ENCODE measurements at regions not wholly inside any gene's neighbourhood (a gene's known extent, or its start where the extent isn't known, plus 50 kb on each side); places are given as distances from the start of the nearest gene placed in this dataset.

GRCh38 chr20:54874718-54875117 lies 399.3 kb downstream of the DOK5 start:
- H3K27ac ChIP-seq, result no peak overlapping the region
- H3K4me1 ChIP-seq, result no peaks in the 10 kb centered on the region
- H3K27me3 ChIP-seq (replicated peaks in 1 of 7), result no peaks in the 10 kb centered on the region
- intact Hi-C loops (cut with DNase I; ENCODE audit: low total_unique reads), result no loop called here
- H3K9me3 ChIP-seq, result peaks cover 0 to 21% (median 0%) of the 10 kb centered on the region in 8 donors
- 86 to 94% (median 91%) methylated on average over 5 of the region's 5 CpGs for WGBS, 5 donors
- H3K4me3 ChIP-seq, result no peak overlapping the region
- no peak for DNase-seq
- no peaks in the 10 kb centered on the region for H3K36me3 ChIP-seq
- TF ChIP-seq POLR2A (IDR thresholded peaks at IDR 0.05) (no peak), POLR2AphosphoS5 (IDR thresholded peaks at IDR 0.05) (no peak)

DNA sequence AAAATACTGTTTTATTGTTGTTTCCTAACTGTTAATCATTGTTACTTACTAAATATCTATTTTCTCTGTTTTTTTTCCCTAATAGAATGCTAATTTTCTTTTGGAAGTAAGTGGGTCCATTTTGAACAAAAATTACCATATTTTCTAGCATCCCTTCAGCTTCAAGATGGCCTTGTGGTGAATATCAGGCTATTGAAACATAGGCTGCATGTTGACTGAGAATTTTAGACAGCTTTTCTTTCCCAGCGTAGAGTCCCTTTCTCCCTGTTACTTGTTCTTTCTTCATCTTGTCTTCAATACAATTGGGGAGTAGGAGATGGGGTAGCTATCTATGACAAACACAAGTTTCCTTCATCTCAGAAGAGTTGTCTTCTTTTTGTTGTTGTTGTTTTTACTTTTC lies 397.0 kb downstream of the DOK5 start:
- Histone ChIP-seq H3K27me3 (replicated peaks in 1 of 7) (no peaks in the 10 kb centered on the region), H3K4me1 (no peaks in the 10 kb centered on the region), H3K4me3 (no peak overlapping the region), H3K9me3 (peaks cover 0 to 6% (median 0%) of the 10 kb centered on the region in 8 donors), H3K27ac (no peak overlapping the region), H3K36me3 (no peaks in the 10 kb centered on the region)
- 86 to 95% (median 88%) methylated on average over 1 of the region's 1 CpG for WGBS, 5 donors
- no peak for DNase-seq
- intact Hi-C loops (cut with DNase I; ENCODE audit: low total_unique reads), result no loop called here
- TF ChIP-seq POLR2A (IDR thresholded peaks at IDR 0.05), result no peak
- no peak for TF ChIP-seq POLR2AphosphoS5 (IDR thresholded peaks at IDR 0.05)
- no peak for TF ChIP-seq CTCF (IDR thresholded peaks at IDR 0.05 in 8 of 11, conservative IDR thresholded peaks at IDR 0.05 in 3 of 11)

GRCh38 chr20:54869765-54870164 lies 394.4 kb downstream of the DOK5 start:
- WGBS, 5 donors, result 55 to 78% (median 63%) methylated on average over 3 of the region's 3 CpGs
- Histone ChIP-seq H3K36me3 (no peaks in the 10 kb centered on the region), H3K27me3 (replicated peaks in 1 of 7) (no peaks in the 10 kb centered on the region), H3K9me3 (peaks cover 0 to 3% (median 0%) of the 10 kb centered on the region in 8 donors), H3K4me1 (no peaks in the 10 kb centered on the region), H3K4me3 (no peak overlapping the region), H3K27ac (no peak overlapping the region)
- no peak for DNase-seq
- TF ChIP-seq POLR2AphosphoS5 (IDR thresholded peaks at IDR 0.05) (no peak), POLR2A (IDR thresholded peaks at IDR 0.05) (no peak), CTCF (IDR thresholded peaks at IDR 0.05 in 8 of 11, conservative IDR thresholded peaks at IDR 0.05 in 3 of 11) (no peak)
- intact Hi-C loops (cut with DNase I; ENCODE audit: low total_unique reads), result no loop called here

GRCh38 chr20:54865273-54865672 lies 389.9 kb downstream of the DOK5 start:
- intact Hi-C loops (cut with DNase I; ENCODE audit: low total_unique reads), result no loop called here

More at GRCh38 chr20:54865273-54865672, 389.9 kb downstream of the DOK5 start:
- no peak for DNase-seq
- Histone ChIP-seq H3K4me3 (no peak overlapping the region), H3K4me1 (no peaks in the 10 kb centered on the region), H3K27ac (no peak overlapping the region), H3K36me3 (no peaks in the 10 kb centered on the region), H3K9me3 (peaks cover 0 to 3% (median 0%) of the 10 kb centered on the region in 8 donors), H3K27me3 (replicated peaks in 1 of 7) (no peaks in the 10 kb centered on the region)
- WGBS, 5 donors, result 76 to 87% (median 83%) methylated on average over 4 of the region's 4 CpGs
- no peak for TF ChIP-seq POLR2A (IDR thresholded peaks at IDR 0.05)
- no peak for TF ChIP-seq CTCF (IDR thresholded peaks at IDR 0.05 in 8 of 11, conservative IDR thresholded peaks at IDR 0.05 in 3 of 11)

Data from spleen (tissue), 11 donors.